H9 (cell line): ENCODE measurements at regions not wholly inside any gene's neighbourhood (a gene's known extent, or its start where the extent isn't known, plus 50 kb on each side); places are given as distances from the start of the nearest gene placed in this dataset.

Experiments
- DNase-seq: peaks from one replicate; pipeline ENCODE4 v3.0.0-alpha.2; 2017
- H2AFZ ChIP-seq: one replicate; pipeline ENCODE4 v1.6.1; 2013; ENCODE audit warnings: mild to moderate bottlenecking, low read length, control low read depth, moderate library complexity
- H2AK5ac ChIP-seq: 2 replicates; pipeline ENCODE4 v1.6.1; 2013; ENCODE audit warnings: low read length, control low read depth, mixed read lengths; ENCODE audit not compliant: insufficient read length
- H2BK120ac ChIP-seq: one replicate; pipeline ENCODE4 v1.6.1; 2013; ENCODE audit warnings: low read depth, mild to moderate bottlenecking, low read length, control low read depth, inconsistent platforms; ENCODE audit not compliant: poor library complexity, severe bottlenecking
- H2BK12ac ChIP-seq: 2 replicates; pipeline ENCODE4 v1.6.1; 2013; ENCODE audit warnings: low read length, control low read depth, mixed read lengths, low read depth; ENCODE audit not compliant: insufficient read length
- H2BK15ac ChIP-seq: 2 replicates; pipeline ENCODE4 v1.6.1; 2013; ENCODE audit warnings: low read depth, low read length, control low read depth
- H2BK20ac ChIP-seq: one replicate; pipeline ENCODE4 v1.6.1; 2013; ENCODE audit warnings: low read depth, mild to moderate bottlenecking, low read length, control low read depth, inconsistent platforms; ENCODE audit not compliant: poor library complexity, severe bottlenecking
- H2BK5ac ChIP-seq: 2 replicates; pipeline ENCODE4 v1.6.1; 2013; ENCODE audit warnings: low read length, control low read depth, mixed read lengths; ENCODE audit not compliant: insufficient read length
- H3K14ac ChIP-seq: 2 replicates; pipeline ENCODE4 v1.6.1; 2013; ENCODE audit warnings: low read length, control low read depth; ENCODE audit not compliant: insufficient read depth
- H3K18ac ChIP-seq: 2 replicates; pipeline ENCODE4 v1.6.1; 2013; ENCODE audit warnings: low read depth, mild to moderate bottlenecking, mixed read lengths, low read length, control low read depth; ENCODE audit not compliant: insufficient read length
- H3K23ac ChIP-seq: 2 replicates; pipeline ENCODE4 v1.6.1; 2013; ENCODE audit warnings: low read length, control low read depth, mixed read lengths, low read depth; ENCODE audit not compliant: insufficient read length
- H3K23me2 ChIP-seq: 2 replicates; pipeline ENCODE4 v1.6.1; 2013; ENCODE audit warnings: low read depth, mild to moderate bottlenecking, mixed read lengths, low read length, control low read depth; ENCODE audit not compliant: insufficient read length, poor library complexity, severe bottlenecking
- H3K27ac ChIP-seq: 2 replicates; pipeline ENCODE4 v1.5.1; 2013; ENCODE audit warnings: low read length, control low read depth, mixed read lengths, low read depth; ENCODE audit not compliant: insufficient read length
- H3K27me3 ChIP-seq: 2 replicates; pipeline ENCODE4 v1.6.1; 2013; ENCODE audit warnings: low read length, control low read depth, inconsistent platforms; ENCODE audit not compliant: insufficient read depth
- H3K4ac ChIP-seq: 2 replicates; pipeline ENCODE4 v1.6.1; 2013; ENCODE audit warnings: low read depth, mild to moderate bottlenecking, control low read depth, inconsistent platforms, low read length, moderate library complexity
- H3K4me1 ChIP-seq: 2 replicates; pipeline ENCODE4 v1.6.1; 2013; ENCODE audit warnings: low read length, control low read depth, inconsistent platforms; ENCODE audit not compliant: insufficient read depth
- H3K4me2 ChIP-seq: 2 replicates; pipeline ENCODE4 v1.6.1; 2013; ENCODE audit warnings: low read length, control low read depth, mixed read lengths; ENCODE audit not compliant: insufficient read length, insufficient read depth
- H3K56ac ChIP-seq: 2 replicates; pipeline ENCODE4 v1.6.1; 2013; ENCODE audit warnings: low read depth, mild to moderate bottlenecking, mixed read lengths, low read length, control low read depth; ENCODE audit not compliant: insufficient read length
- H3K79me1 ChIP-seq: 2 replicates; pipeline ENCODE4 v1.6.1; 2013; ENCODE audit warnings: low read depth, mild to moderate bottlenecking, moderate library complexity, low read length, control low read depth, inconsistent platforms; ENCODE audit not compliant: insufficient read depth, poor library complexity, severe bottlenecking
- H3K79me2 ChIP-seq: 2 replicates; pipeline ENCODE4 v1.6.1; 2013; ENCODE audit warnings: low read length, control low read depth, inconsistent platforms; ENCODE audit not compliant: insufficient read depth
- H3K9ac ChIP-seq: 2 replicates; pipeline ENCODE4 v1.6.1; 2013; ENCODE audit warnings: low read length, control low read depth, mixed read lengths; ENCODE audit not compliant: insufficient read length; ENCODE audit errors: extremely low read depth
- H3K9me3 ChIP-seq: one replicate; pipeline ENCODE4 v1.6.1; 2013; ENCODE audit warnings: low read depth, low read length, inconsistent platforms; ENCODE audit not compliant: control insufficient read depth
- H3T11ph ChIP-seq: one replicate; pipeline ENCODE4 v1.6.1; 2013; ENCODE audit warnings: mild to moderate bottlenecking, low read length, control low read depth, inconsistent platforms
- H4K20me1 ChIP-seq: one replicate; pipeline ENCODE4 v1.6.1; 2013; ENCODE audit not compliant: control insufficient read depth, insufficient read length, insufficient read depth
- H4K5ac ChIP-seq: 2 replicates; pipeline ENCODE4 v1.6.1; 2013; ENCODE audit warnings: low read depth, mild to moderate bottlenecking, mixed read lengths, low read length, control low read depth; ENCODE audit not compliant: insufficient read length
- H4K8ac ChIP-seq: replicated peaks from 2 replicates; pipeline ENCODE4 v1.6.1; 2013; ENCODE audit warnings: low read length, control low read depth, mixed read lengths, low read depth; ENCODE audit not compliant: insufficient read length
- H4K91ac ChIP-seq: 2 replicates; pipeline ENCODE4 v1.6.1; 2013; ENCODE audit warnings: low read depth, mild to moderate bottlenecking, moderate library complexity, mixed read lengths, low read length, control low read depth; ENCODE audit not compliant: insufficient read length
- H3K27ac Mint-ChIP-seq, 3 experiments: 2 replicates in 2 of 3; 3 replicates in 1 of 3; pipeline ENCODE4 v1.8.0; 2020 to 2021; ENCODE audit warnings: mixed read lengths in 3 of 3, mild to moderate bottlenecking in 1 of 3, moderate library complexity in 1 of 3
- H3K27me3 Mint-ChIP-seq: 2 replicates; pipeline ENCODE4 v1.8.0; 2021; ENCODE audit warnings: low read depth, mild to moderate bottlenecking, moderate library complexity, mixed read lengths
- H3K36me3 Mint-ChIP-seq, 3 experiments: 2 replicates in 2 of 3; 3 replicates in 1 of 3; pipeline ENCODE4 v1.8.0; 2020 to 2021; ENCODE audit warnings: low read depth in 3 of 3, mixed read lengths in 3 of 3; ENCODE audit not compliant: insufficient read depth in 1 of 3
- H3K4me1 Mint-ChIP-seq, 2 experiments: 2 replicates each; pipeline ENCODE4 v1.8.0; 2020; ENCODE audit warnings: mixed read lengths in 2 of 2
- H3K4me3 Mint-ChIP-seq, 2 experiments: 2 replicates in 1 of 2; 3 replicates in 1 of 2; pipeline ENCODE4 v1.8.0; 2020 to 2021; ENCODE audit warnings: mild to moderate bottlenecking in 2 of 2, mixed read lengths in 2 of 2, moderate library complexity in 1 of 2
- H3K9me3 Mint-ChIP-seq, 2 experiments: 2 replicates in 1 of 2; 3 replicates in 1 of 2; pipeline ENCODE4 v1.8.0; 2020; ENCODE audit warnings: mild to moderate bottlenecking in 2 of 2, mixed read lengths in 2 of 2, moderate library complexity in 1 of 2
- WGBS: extraction: QIAGEN DNeasy Blood & Tissue Kit; methylation state at CpG from one replicate; pipeline ENCODE4 v1.1.7; 2013; ENCODE audit warnings: missing lambda C conversion rate, low lambda C conversion rate, mixed read lengths; ENCODE audit not compliant: insufficient read length; ENCODE audit errors: extremely low coverage; 5-methylcytosine and 5-hydroxymethylcytosine counted together
- TF ChIP-seq, protein P1 (sequence below): fragments of 200-600 bp; sonication (generic); conservative IDR thresholded peaks from 3 replicates; pipeline ENCODE4 v1.8.0; 2021; ENCODE audit warnings: antibody characterized with exemption, mild to moderate bottlenecking

- Mint-ChIP-seq H3K4me3 (no peak overlapping the region), H3K9me3 (no peaks in the 10 kb centered on the region), H3K36me3 (no peaks in the 10 kb centered on the region), H3K27ac (no peak overlapping the region; a peak in 1 of 7 replicates), H3K4me1 (peaks cover 16 to 19% of the 10 kb centered on the region in 2 experiments), H3K27me3 (no peaks in the 10 kb centered on the region)
- Histone ChIP-seq H3K4me2 (no peak overlapping the region), H3K4me1 (no peaks in the 10 kb centered on the region), H3K27ac (no peak overlapping the region), H4K5ac (no peak overlapping the region), H3K27me3 (no peaks in the 10 kb centered on the region), H3K4ac (no peak overlapping the region), H3K79me1 (no peaks in the 10 kb centered on the region), H3K14ac (no peak overlapping the region; the same call in 1 of the 2 replicates), H4K8ac (no peak overlapping the region), H2BK20ac (no peak overlapping the region), H4K20me1 (no peaks in the 10 kb centered on the region), H2BK12ac (no peak overlapping the region), H3K23me2 (no peaks in the 10 kb centered on the region), H4K91ac (no peak overlapping the region), H3K56ac (no peak overlapping the region), H3T11ph (no peak overlapping the region), H3K18ac (no peak overlapping the region), H2BK120ac (no peak overlapping the region), H3K9me3 (no peaks in the 10 kb centered on the region), H2BK5ac (no peak overlapping the region), H3K23ac (no peak overlapping the region), H3K79me2 (no peaks in the 10 kb centered on the region), H2BK15ac (no peak overlapping the region), H2AK5ac (no peak overlapping the region), H3K9ac (no peak overlapping the region), H2AFZ (no peak overlapping the region)
- WGBS, result no CpG with 5 or more reads among the region's 2 CpGs
- DNase-seq, result no peak
- TF ChIP-seq, protein P1, sequence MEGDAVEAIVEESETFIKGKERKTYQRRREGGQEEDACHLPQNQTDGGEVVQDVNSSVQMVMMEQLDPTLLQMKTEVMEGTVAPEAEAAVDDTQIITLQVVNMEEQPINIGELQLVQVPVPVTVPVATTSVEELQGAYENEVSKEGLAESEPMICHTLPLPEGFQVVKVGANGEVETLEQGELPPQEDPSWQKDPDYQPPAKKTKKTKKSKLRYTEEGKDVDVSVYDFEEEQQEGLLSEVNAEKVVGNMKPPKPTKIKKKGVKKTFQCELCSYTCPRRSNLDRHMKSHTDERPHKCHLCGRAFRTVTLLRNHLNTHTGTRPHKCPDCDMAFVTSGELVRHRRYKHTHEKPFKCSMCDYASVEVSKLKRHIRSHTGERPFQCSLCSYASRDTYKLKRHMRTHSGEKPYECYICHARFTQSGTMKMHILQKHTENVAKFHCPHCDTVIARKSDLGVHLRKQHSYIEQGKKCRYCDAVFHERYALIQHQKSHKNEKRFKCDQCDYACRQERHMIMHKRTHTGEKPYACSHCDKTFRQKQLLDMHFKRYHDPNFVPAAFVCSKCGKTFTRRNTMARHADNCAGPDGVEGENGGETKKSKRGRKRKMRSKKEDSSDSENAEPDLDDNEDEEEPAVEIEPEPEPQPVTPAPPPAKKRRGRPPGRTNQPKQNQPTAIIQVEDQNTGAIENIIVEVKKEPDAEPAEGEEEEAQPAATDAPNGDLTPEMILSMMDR, result no peak
These were observed 879.9 kb downstream of the TUSC7 start for GRCh38 chr3:117589454-117589853.
